HG03097 (cell line): ENCODE measurements at regions not wholly inside any gene's neighbourhood (a gene's known extent, or its start where the extent isn't known, plus 50 kb on each side); places are given as distances from the start of the nearest gene placed in this dataset.
"Not testable (repeated sequence)": the region's sequence is repeated elsewhere in the genome, so short reads cannot be mapped to it uniquely, and the experiment has no call there.

Source experiments
- ATAC-seq: cut with Tn5 transposase; IDR thresholded peaks from one replicate; pipeline ENCODE4 v1.9.1; 2021; ENCODE audit not compliant: unreplicated experiment, low FRiP score

- no peak for ATAC-seq
Observed at GRCh38 chr5:118111956-118112355, 876.4 kb downstream of the DTWD2 start.

- ATAC-seq: not testable (repeated sequence)
Observed at GRCh38 chr5:118107246-118107645, 881.1 kb downstream of the DTWD2 start.

GRCh38 chr5:118098716-118099115 is 889.6 kb downstream of the DTWD2 start:
- ATAC-seq: no peak

GRCh38 chr5:118095115-118095514 is 893.2 kb downstream of the DTWD2 start:
- ATAC-seq: no peak

- ATAC-seq: no peak
Observed at GRCh38 chr5:118088448-118088847, 899.9 kb downstream of the DTWD2 start.

DNA sequence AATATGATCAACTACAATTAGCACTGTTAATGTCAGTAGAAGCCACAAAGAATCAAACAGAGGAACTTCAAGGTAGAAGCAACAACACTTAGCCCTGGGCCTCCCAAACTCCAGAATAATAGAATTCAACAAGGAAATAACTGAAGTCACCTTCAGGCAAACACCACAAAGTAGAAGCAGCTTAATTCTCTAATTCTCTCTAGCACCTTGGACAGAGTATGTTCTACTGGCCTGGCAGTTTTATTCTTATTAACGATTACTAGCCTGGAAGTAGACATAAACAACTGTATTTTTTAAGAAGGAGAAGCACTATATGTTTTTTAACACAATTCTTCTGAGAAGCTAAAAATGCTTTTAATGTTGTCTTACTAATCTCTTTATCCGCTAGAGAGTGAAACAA is 911.9 kb downstream of the DTWD2 start:
- ATAC-seq: no peak

DNA sequence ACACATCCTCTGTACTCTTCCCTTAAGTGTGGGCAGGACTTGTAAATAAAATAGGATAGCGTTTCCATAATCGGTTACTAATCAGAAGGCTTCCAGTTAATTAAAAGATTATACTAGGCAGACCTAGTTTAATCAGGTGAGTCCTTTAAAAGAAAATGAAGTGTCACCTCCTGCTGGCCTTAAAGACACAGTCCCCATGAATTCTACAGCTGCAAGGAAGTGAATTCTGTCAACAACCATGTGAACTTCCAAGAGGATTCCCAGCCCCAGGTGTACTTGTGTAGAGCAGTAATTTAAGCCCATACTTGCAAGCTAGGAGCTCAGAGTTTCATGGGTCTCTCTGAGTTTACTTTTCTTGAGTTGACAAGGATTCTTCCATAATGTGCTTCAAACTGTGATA is 918.3 kb downstream of the DTWD2 start:
- ATAC-seq: no peak

GRCh38 chr5:118069452-118069851 is 918.9 kb downstream of the DTWD2 start:
- no peak for ATAC-seq

DNA sequence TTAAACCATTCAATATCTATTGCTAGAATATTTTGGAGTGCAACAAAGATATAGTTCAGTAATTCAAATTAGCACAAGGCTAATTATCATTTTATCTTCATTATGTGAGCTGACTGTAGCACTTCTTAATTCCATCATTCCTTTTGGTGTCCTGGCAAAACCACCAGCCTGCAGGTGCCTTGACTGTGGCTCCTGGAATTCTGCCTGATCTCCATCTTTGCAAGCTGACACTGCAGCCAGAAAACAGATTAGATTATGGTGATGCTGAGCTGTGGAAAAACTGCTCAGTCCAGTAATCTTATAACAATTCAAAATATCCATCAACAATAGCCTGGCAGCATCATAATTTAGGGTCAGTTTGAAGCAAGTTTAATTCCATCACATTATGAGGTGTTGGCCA is 919.5 kb downstream of the DTWD2 start:
- no peak for ATAC-seq

DNA sequence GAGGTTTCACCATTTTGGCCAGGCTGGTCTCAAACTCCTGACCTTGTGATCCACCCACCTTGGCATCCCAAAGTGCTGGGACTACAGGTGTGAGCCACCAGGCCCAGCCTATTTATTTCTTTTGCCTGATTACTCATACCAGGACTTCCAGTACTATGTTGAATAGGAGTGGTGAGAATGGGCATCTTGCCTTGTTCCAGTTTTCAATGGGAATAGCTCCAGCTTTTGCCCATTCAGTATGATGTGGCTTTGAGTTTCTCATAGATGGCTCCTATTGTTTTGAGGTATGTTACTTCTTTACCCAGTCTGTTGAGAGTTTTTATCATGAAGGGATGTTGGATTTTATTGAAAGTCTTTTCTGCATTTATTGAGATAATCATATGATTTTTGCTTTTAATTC is 924.5 kb downstream of the DTWD2 start:
- not testable (repeated sequence) for ATAC-seq

DNA sequence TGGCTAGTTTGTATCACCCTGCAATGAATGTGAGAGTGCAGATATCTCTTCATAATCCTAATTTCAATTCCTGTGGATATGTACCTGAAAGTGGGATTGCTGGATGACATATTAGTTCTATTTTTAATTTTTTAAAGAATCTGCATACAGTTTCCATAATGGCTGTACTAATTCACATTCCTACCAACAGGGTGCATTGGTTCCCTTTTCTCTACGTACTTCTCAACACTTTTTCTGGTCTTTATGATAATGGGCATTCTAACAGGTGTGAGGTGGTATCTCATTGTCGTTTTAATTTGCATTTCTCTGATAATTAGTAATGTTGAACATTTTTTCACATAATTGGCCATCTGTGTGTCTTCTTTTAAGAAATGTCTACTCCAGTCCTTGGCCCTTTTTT is 927.5 kb downstream of the DTWD2 start:
- ATAC-seq: no peak

GRCh38 chr5:118052503-118052902 is 935.8 kb downstream of the DTWD2 start:
- ATAC-seq: no peak

- ATAC-seq: no peak
Observed at GRCh38 chr5:118044169-118044568, 944.2 kb downstream of the DTWD2 start.

DNA sequence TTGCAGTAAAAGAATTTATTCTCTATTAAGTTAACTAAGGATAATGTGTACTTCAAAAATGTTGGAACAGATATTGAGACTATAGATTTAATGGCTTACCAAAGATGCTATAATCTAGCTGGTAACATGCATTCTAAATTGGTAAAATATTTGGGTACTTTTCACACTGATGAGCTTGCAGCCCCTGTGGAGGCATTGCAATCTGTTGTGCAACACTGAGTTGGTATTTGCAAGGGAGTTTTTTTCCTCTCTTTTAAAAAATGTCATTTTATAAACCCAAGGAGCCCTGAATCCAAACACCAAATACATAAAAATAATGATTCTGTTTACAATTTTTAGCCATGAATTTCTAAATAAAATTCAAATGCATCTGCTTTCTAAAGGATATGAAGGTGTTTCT is 944.8 kb downstream of the DTWD2 start:
- ATAC-seq: no peak

GRCh38 chr5:118042076-118042475 is 946.3 kb downstream of the DTWD2 start:
- no peak for ATAC-seq

DNA sequence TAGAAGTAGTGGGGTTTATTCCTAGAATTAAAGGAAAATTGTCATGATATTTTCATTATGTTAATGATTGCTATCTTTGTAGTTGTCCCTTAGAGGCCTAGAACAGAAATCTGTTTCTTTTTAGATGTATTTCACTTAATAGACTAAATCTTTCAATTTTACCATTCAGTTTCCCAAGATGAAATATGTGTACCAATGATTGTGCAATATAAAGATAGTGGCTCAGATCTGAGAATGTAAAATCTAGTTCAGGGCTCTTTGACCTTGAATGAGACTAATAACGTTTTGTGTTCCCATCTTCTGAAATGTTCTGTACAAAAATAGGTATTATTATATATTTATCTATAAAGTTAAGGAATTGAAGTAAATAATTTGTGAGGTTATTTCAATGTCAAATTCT is 947.9 kb downstream of the DTWD2 start:
- no peak for ATAC-seq

- ATAC-seq: no peak
Observed at GRCh38 chr5:118033686-118034338, 954.5 kb downstream of the DTWD2 start.

DNA sequence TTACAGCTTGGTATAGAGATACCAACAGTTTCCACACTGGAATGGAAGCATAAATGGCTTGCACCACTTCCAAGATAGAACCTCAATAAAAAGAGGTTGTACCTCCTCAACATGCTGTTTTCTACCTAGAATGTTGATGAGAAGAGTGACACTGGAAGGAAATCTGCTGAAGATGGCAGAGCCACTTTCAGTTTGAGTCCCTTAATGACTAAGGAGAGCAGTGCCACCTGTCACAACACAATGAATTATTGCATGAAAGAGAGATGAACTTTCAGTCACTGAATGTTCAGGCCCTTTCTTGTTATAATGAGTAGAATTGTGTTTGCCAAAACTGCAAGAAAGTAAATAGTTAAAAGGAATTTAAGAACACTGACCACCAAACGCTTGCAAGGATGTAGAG is 958.5 kb downstream of the DTWD2 start:
- ATAC-seq: no peak

GRCh38 chr5:118022062-118022461 is 966.3 kb downstream of the DTWD2 start:
- no peak for ATAC-seq

DNA sequence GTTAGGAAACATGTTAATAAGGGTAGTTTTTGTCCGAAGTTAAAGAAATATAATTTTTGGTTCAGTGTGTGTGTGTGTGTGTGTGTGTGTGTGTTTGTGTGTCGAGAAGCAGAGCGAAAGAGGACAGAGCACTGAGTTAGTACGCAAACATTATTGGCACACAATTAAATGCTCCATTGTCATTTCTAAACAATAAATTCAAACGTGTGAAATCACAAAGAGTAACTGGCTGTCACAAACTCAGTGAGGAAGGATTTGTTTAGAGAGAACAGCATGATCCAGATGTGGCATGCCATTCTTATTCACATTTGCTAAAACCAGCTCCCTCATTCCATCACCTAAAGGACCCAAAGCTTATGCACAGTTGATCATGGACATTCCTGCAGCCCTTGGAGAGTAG is 970.8 kb downstream of the DTWD2 start:
- no peak for ATAC-seq

DNA sequence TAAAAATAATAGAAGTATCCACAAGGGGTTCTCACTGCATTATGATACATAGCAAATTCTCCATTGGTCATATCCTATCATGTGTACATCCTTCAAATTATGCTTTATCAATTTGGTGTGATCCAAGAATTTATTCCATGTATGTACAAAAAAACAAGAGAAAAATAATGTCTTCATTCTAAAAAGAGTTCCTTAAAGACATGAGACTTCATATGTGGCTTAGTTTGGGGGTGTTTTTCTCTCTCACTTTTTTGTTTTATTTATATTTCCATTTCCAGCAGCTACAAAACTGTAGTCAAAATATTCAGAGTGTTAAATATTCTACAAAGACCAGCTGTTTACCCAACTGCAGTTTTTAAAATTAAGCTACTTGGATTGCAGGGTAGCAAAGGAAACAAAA is 972.0 kb downstream of the DTWD2 start:
- ATAC-seq: no peak

DNA sequence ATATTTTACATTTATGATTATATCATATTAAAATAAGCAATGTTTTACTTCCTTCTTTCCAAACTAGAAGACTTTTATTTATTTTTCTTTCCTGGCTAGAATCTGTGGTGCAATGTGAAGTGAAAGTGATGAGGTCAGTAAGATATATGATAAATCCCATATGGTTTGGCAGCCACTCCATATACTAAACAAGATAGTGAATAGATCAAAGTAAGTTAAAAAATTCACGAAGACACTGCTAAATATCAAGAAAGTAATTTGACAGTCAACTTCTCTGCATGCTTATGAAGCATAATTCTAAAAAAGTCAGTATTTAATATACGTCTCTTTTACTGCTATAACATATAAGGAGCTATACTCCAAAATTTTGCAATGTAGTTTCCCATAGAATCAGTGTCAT is 972.8 kb downstream of the DTWD2 start:
- ATAC-seq: no peak

- ATAC-seq: no peak
Observed at GRCh38 chr5:118009741-118010297, 978.5 kb downstream of the DTWD2 start.
